GM12892 (cell line): ENCODE measurements at regions not wholly inside any gene's neighbourhood (a gene's known extent, or its start where the extent isn't known, plus 50 kb on each side); places are given as distances from the start of the nearest gene placed in this dataset.

Experiments
- POLR2A ChIP-seq: IDR thresholded peaks from 2 replicates; pipeline ENCODE4 v1.6.1; 2011; ENCODE audit warnings: low read depth, low read length, control low read depth
- TAF1 ChIP-seq: IDR thresholded peaks from 2 replicates; pipeline ENCODE4 v1.6.1; 2011; ENCODE audit warnings: low read depth, mild to moderate bottlenecking, control low read depth, low read length, borderline replicate concordance

DNA sequence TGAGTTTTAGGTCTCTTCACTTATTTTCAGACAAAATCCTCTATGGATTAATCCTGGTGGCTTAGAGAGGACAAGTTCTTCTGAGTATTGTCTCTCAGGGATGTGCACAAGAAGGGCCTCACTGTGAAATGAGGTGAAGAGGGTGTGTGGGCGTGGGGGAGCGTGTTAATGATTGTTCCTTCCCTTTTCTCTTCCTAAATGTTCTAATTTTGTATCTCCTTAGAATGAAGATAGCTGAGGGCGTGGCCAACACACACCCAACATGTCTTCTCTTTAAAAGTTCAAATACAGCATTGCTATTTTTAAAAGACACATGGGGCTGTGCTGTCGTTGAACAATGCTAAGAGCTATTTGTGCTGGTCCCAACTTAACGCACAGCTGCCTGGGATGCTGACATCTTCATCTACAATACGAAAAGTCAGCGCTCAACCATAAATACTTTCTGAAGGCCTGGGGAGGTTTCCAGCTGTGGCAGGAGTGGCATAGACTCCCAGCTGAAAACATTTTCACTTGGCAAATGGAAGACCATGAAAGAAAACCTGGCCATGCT is 135.9 kb downstream of the JCAD start:
- TF ChIP-seq POLR2A (no peak), TAF1 (no peak)
